Activated CD8-positive, alpha-beta memory T cell treated with anti-CD3 and anti-CD28 coated beads for 24 hours (primary cell): ENCODE measurements at regions not wholly inside any gene's neighbourhood (a gene's known extent, or its start where the extent isn't known, plus 50 kb on each side); places are given as distances from the start of the nearest gene placed in this dataset.
"Not testable (repeated sequence)": the region's sequence is repeated elsewhere in the genome, so short reads cannot be mapped to it uniquely, and the experiment has no call there.

Experiments
- DNase-seq: peaks from one replicate; pipeline ENCODE4 v3.0.0-alpha.2; 2020

GRCh38 chr1:70760154-70760553 lies 287.5 kb downstream of the PTGER3 start:
- DNase-seq: no peak

- no peak for DNase-seq
These were observed 285.2 kb downstream of the PTGER3 start for GRCh38 chr1:70762386-70762785.

GRCh38 chr1:70764747-70765146 lies 282.9 kb downstream of the PTGER3 start:
- no peak for DNase-seq

GRCh38 chr1:70767377-70767776 lies 280.2 kb downstream of the PTGER3 start:
- DNase-seq: no peak

GRCh38 chr1:70768216-70768615 lies 279.4 kb downstream of the PTGER3 start:
- no peak for DNase-seq

- DNase-seq: no peak
These were observed 269.4 kb downstream of the PTGER3 start for GRCh38 chr1:70778056-70778762.

GRCh38 chr1:70778934-70779333 lies 268.7 kb downstream of the PTGER3 start:
- no peak for DNase-seq

GRCh38 chr1:70779571-70779970 lies 268.0 kb downstream of the PTGER3 start:
- no peak for DNase-seq

GRCh38 chr1:70785287-70785686 lies 262.3 kb downstream of the PTGER3 start:
- DNase-seq: no peak

- no peak for DNase-seq
These were observed 257.2 kb downstream of the PTGER3 start for GRCh38 chr1:70790232-70790923.

- not testable (repeated sequence) for DNase-seq
These were observed 252.6 kb downstream of the PTGER3 start for GRCh38 chr1:70795064-70795463.

GRCh38 chr1:70796298-70796697 lies 251.3 kb downstream of the PTGER3 start:
- DNase-seq: not testable (repeated sequence)

- not testable (repeated sequence) for DNase-seq
These were observed 245.0 kb downstream of the PTGER3 start for GRCh38 chr1:70802625-70803024.

- DNase-seq: no peak
These were observed 242.0 kb downstream of the PTGER3 start for GRCh38 chr1:70805641-70806040.

GRCh38 chr1:70807088-70807664 lies 240.4 kb downstream of the PTGER3 start:
- no peak for DNase-seq

GRCh38 chr1:70809069-70809468 lies 238.5 kb downstream of the PTGER3 start:
- DNase-seq: no peak

GRCh38 chr1:70811815-70812214 lies 235.8 kb downstream of the PTGER3 start:
- DNase-seq: no peak

- DNase-seq: no peak
These were observed 235.0 kb downstream of the PTGER3 start for GRCh38 chr1:70812442-70813109.

GRCh38 chr1:70818401-70818800 lies 229.2 kb downstream of the PTGER3 start:
- no peak for DNase-seq

GRCh38 chr1:70819231-70819630 lies 228.4 kb downstream of the PTGER3 start:
- no peak for DNase-seq

- no peak for DNase-seq
These were observed 227.8 kb downstream of the PTGER3 start for GRCh38 chr1:70819785-70820184.

- no peak for DNase-seq
These were observed 227.2 kb downstream of the PTGER3 start for GRCh38 chr1:70820396-70820795.

GRCh38 chr1:70820995-70821394 lies 226.6 kb downstream of the PTGER3 start:
- no peak for DNase-seq

GRCh38 chr1:70826428-70826827 lies 221.2 kb downstream of the PTGER3 start:
- no peak for DNase-seq
